ENCODE measurements at regions not wholly inside any gene's neighbourhood (a gene's known extent, or its start where the extent isn't known, plus 50 kb on each side); places are given as distances from the start of the nearest gene placed in this dataset.

DNA sequence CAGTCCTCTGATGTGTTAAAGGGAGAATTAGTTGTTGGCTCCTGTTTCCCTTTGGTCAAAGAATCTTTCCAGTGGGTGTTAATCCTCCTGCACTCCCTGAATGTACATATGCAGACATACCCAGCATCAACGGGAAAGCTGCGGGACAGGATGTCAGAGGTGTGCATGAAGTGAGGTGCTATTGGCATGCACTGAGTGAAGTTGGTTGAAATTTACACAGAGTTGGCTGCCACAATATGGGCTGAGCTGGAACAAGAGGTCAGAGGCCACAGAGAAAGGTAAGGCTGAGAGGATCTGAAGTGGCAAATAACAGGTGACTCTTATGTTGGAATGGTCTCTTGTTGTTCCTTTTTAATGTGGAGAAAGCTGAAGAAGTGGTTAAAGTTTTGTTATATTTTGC, 82.7 kb upstream of the AKIRIN2 start:
- TF ChIP-seq SUZ12 (IDR thresholded peaks at IDR 0.05) = no peak
- TF ChIP-seq SP1 (IDR thresholded peaks at IDR 0.05) = no peak
- no peak for TF ChIP-seq FOXM1 (IDR thresholded peaks at IDR 0.05; ENCODE audit: borderline replicate concordance)
- no peak for TF ChIP-seq NFRKB (IDR thresholded peaks at IDR 0.05)
- TF ChIP-seq ZNF384 (IDR thresholded peaks at IDR 0.05) = no peak
- no peak for TF ChIP-seq FOXA1 (IDR thresholded peaks at IDR 0.05)
- TF ChIP-seq HDGF (IDR thresholded peaks at IDR 0.05; ENCODE audit: borderline replicate concordance) = no peak
- TF ChIP-seq BHLHE40 (IDR thresholded peaks at IDR 0.05; ENCODE audit: borderline replicate concordance) = no peak
- TF ChIP-seq, protein P1, sequence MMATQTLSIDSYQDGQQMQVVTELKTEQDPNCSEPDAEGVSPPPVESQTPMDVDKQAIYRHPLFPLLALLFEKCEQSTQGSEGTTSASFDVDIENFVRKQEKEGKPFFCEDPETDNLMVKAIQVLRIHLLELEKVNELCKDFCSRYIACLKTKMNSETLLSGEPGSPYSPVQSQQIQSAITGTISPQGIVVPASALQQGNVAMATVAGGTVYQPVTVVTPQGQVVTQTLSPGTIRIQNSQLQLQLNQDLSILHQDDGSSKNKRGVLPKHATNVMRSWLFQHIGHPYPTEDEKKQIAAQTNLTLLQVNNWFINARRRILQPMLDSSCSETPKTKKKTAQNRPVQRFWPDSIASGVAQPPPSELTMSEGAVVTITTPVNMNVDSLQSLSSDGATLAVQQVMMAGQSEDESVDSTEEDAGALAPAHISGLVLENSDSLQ (IDR thresholded peaks at IDR 0.05) = no peak
- no peak for TF ChIP-seq TARDBP (IDR thresholded peaks at IDR 0.05)

All from HEK293T (cell line).